Calu3 (cell line): ENCODE measurements at regions not wholly inside any gene's neighbourhood (a gene's known extent, or its start where the extent isn't known, plus 50 kb on each side); places are given as distances from the start of the nearest gene placed in this dataset.

ENCODE experiments used
- BruUV-seq: library from RNA; stranded (reverse); fragments of 400-500 nt; replicated peaks from 2 replicates; lab custom pipeline; 2021; lab: Mats Ljungman, UMichigan
- CTCF ChIA-PET: fragments of 300-600 bp; sonication (Branson Sonifier 250); formaldehyde crosslinking; loops from one replicate; lab custom pipeline; 2022; ENCODE audit warnings: antibody characterized with exemption; lab: Charles Lee
- DNase-seq: peaks from one replicate; pipeline ENCODE4 v3.0.0; 2022
- H3K27ac Mint-ChIP-seq: one replicate; pipeline ENCODE4 v1.8.0; 2022; ENCODE audit warnings: mixed read lengths; ENCODE audit not compliant: unreplicated experiment
- H3K27me3 Mint-ChIP-seq: one replicate; pipeline ENCODE4 v1.8.0; 2022; ENCODE audit warnings: mixed read lengths; ENCODE audit not compliant: unreplicated experiment
- H3K36me3 Mint-ChIP-seq: one replicate; pipeline ENCODE4 v1.8.0; 2022; ENCODE audit warnings: mild to moderate bottlenecking, moderate library complexity, mixed read lengths; ENCODE audit not compliant: insufficient read depth, unreplicated experiment
- H3K4me1 Mint-ChIP-seq: one replicate; pipeline ENCODE4 v1.8.0; 2022; ENCODE audit warnings: mild to moderate bottlenecking, low read depth, mixed read lengths; ENCODE audit not compliant: unreplicated experiment
- H3K4me3 Mint-ChIP-seq: one replicate; pipeline ENCODE4 v1.8.0; 2022; ENCODE audit warnings: mild to moderate bottlenecking, low read depth, moderate library complexity, mixed read lengths; ENCODE audit not compliant: unreplicated experiment
- H3K9me3 Mint-ChIP-seq: one replicate; pipeline ENCODE4 v1.8.0; 2022; ENCODE audit warnings: low read depth, mixed read lengths; ENCODE audit not compliant: unreplicated experiment
- CTCF ChIP-seq: fragments of 200-600 bp; IDR thresholded peaks from one replicate; pipeline ENCODE4 v1.8.0; 2022; ENCODE audit warnings: antibody characterized with exemption; ENCODE audit not compliant: unreplicated experiment
- intact Hi-C: fragments of 100-400 bp; cut with micrococcal nuclease; formaldehyde crosslinking; loops from one replicate; pipeline ENCODE4 v1.10.0; 2022; ENCODE audit not compliant: unreplicated experiment

- intact Hi-C loops = loop anchor here (10.0 kb wide), 1 partner anchor 215 kb away; no protein-coding TSS in a partner anchor
- CTCF ChIA-PET = no interaction called here
- Mint-ChIP-seq H3K9me3 (no peaks in the 10 kb centered on the region), H3K27me3 (no peaks in the 10 kb centered on the region), H3K4me3 (no peak overlapping the region), H3K4me1 (no peaks in the 10 kb centered on the region), H3K36me3 (no peaks in the 10 kb centered on the region), H3K27ac (no peak overlapping the region)
- no TSS peak for BruUV-seq
- TF ChIP-seq CTCF = no peak
- DNase-seq = no peak
Measured at GRCh38 chr13:85719749-85720148, 79.5 kb downstream of the SLITRK6 start.

GRCh38 chr13:85717921-85718320 is 81.3 kb downstream of the SLITRK6 start:
- H3K9me3 Mint-ChIP-seq = no peaks in the 10 kb centered on the region
- no peak overlapping the region for H3K4me3 Mint-ChIP-seq
- H3K4me1 Mint-ChIP-seq = no peaks in the 10 kb centered on the region
- no peak for DNase-seq
- no peaks in the 10 kb centered on the region for H3K27me3 Mint-ChIP-seq
- no TSS peak for BruUV-seq
- intact Hi-C loops = no loop called here
- CTCF ChIA-PET = no interaction called here
- no peaks in the 10 kb centered on the region for H3K36me3 Mint-ChIP-seq
- TF ChIP-seq CTCF = no peak
- no peak overlapping the region for H3K27ac Mint-ChIP-seq

- no TSS peak for BruUV-seq
- Mint-ChIP-seq H3K9me3 (no peaks in the 10 kb centered on the region), H3K27me3 (no peaks in the 10 kb centered on the region), H3K36me3 (no peaks in the 10 kb centered on the region), H3K27ac (no peak overlapping the region), H3K4me1 (no peaks in the 10 kb centered on the region), H3K4me3 (no peak overlapping the region)
- CTCF ChIA-PET = no interaction called here
- DNase-seq = no peak
- no peak for TF ChIP-seq CTCF
- intact Hi-C loops = no loop called here
Measured at GRCh38 chr13:85710545-85710944, 88.7 kb downstream of the SLITRK6 start.

DNA sequence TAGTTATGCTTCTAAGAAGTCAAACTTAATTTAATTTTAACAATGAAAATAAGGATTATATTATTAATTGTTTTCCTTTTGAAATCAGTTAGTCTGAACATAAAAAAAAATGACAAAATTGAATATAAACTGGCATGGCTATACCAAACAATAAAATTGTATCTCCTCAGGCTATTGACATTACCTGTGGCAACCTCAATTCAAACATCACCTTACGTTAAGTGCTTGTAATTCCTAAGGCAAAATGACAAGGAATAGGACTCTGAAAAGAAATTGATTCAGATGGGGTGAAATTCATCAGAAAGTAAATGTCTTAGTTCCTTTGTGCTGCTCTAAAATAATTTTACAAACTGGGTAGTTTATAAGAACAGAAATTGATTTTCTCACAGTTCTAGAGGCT is 89.5 kb downstream of the SLITRK6 start:
- no peaks in the 10 kb centered on the region for H3K36me3 Mint-ChIP-seq
- no peaks in the 10 kb centered on the region for H3K9me3 Mint-ChIP-seq
- CTCF ChIA-PET = no interaction called here
- BruUV-seq = no TSS peak
- no peaks in the 10 kb centered on the region for H3K4me1 Mint-ChIP-seq
- no peak overlapping the region for H3K27ac Mint-ChIP-seq
- no peak for TF ChIP-seq CTCF
- intact Hi-C loops = no loop called here
- H3K4me3 Mint-ChIP-seq = no peak overlapping the region
- no peak for DNase-seq
- H3K27me3 Mint-ChIP-seq = no peaks in the 10 kb centered on the region
